NCI-H526 (cell line): ENCODE measurements at regions not wholly inside any gene's neighbourhood (a gene's known extent, or its start where the extent isn't known, plus 50 kb on each side); places are given as distances from the start of the nearest gene placed in this dataset.

Experiments used
- DNase-seq, 2 experiments: peaks; one replicate each; lab custom pipeline; 2025; lab: John Stamatoyannopoulos, UW

- DNase-seq, result no peak
Measured at GRCh38 chr17:69764146-69764545, 310.9 kb upstream of the KCNJ16 start.

GRCh38 chr17:69769050-69769449 lies 306.0 kb upstream of the KCNJ16 start:
- no peak for DNase-seq

- DNase-seq, result no peak
Measured at GRCh38 chr17:69773081-69773480, 301.9 kb upstream of the KCNJ16 start.

- no peak for DNase-seq
Measured at GRCh38 chr17:69779378-69780214, 295.4 kb upstream of the KCNJ16 start.

- DNase-seq, result no peak
Measured at GRCh38 chr17:69783865-69784264, 291.2 kb upstream of the KCNJ16 start.

GRCh38 chr17:69788957-69789356 lies 286.1 kb upstream of the KCNJ16 start:
- DNase-seq, result no peak

GRCh38 chr17:69796078-69796477 lies 278.9 kb upstream of the KCNJ16 start:
- DNase-seq, result no peak

GRCh38 chr17:69800870-69801269 lies 274.2 kb upstream of the KCNJ16 start:
- no peak for DNase-seq

- no peak for DNase-seq
Measured at GRCh38 chr17:69801368-69801767, 273.7 kb upstream of the KCNJ16 start.

GRCh38 chr17:69802045-69802740 lies 272.8 kb upstream of the KCNJ16 start:
- DNase-seq, result peak; percentile 47 to 55

- DNase-seq, result no peak
Measured at GRCh38 chr17:69809331-69809730, 265.7 kb upstream of the KCNJ16 start.

- DNase-seq, result no peak
Measured at GRCh38 chr17:69810326-69810965, 264.6 kb upstream of the KCNJ16 start.

GRCh38 chr17:69812240-69812837 lies 262.7 kb upstream of the KCNJ16 start:
- no peak for DNase-seq

- no peak for DNase-seq
Measured at GRCh38 chr17:69814031-69814430, 261.0 kb upstream of the KCNJ16 start.

- no peak for DNase-seq
Measured at GRCh38 chr17:69815406-69815805, 259.6 kb upstream of the KCNJ16 start.

GRCh38 chr17:69818467-69818866 lies 256.6 kb upstream of the KCNJ16 start:
- no peak for DNase-seq

- no peak for DNase-seq
Measured at GRCh38 chr17:69819316-69820087, 255.5 kb upstream of the KCNJ16 start.

GRCh38 chr17:69820876-69821473 lies 254.1 kb upstream of the KCNJ16 start:
- no peak for DNase-seq

GRCh38 chr17:69822314-69822875 lies 252.6 kb upstream of the KCNJ16 start:
- DNase-seq, result no peak

- DNase-seq, result no peak
Measured at GRCh38 chr17:69828087-69828486, 246.9 kb upstream of the KCNJ16 start.

- no peak for DNase-seq
Measured at GRCh38 chr17:69834494-69834893, 240.5 kb upstream of the KCNJ16 start.
